Erythroblast (primary cell): ENCODE measurements at regions not wholly inside any gene's neighbourhood (a gene's known extent, or its start where the extent isn't known, plus 50 kb on each side); places are given as distances from the start of the nearest gene placed in this dataset.
"Not testable (repeated sequence)": the region's sequence is repeated elsewhere in the genome, so short reads cannot be mapped to it uniquely, and the experiment has no call there.

Experiments used
- GATA1 ChIP-seq: IDR thresholded peaks from 2 replicates; pipeline ENCODE4 v1.6.1; 2011; ENCODE audit warnings: low read depth, mild to moderate bottlenecking, control low read depth, low read length, moderate library complexity
- POLR2A ChIP-seq: IDR thresholded peaks from 2 replicates; pipeline ENCODE4 v1.6.1; 2011; ENCODE audit warnings: mild to moderate bottlenecking, low read length

DNA sequence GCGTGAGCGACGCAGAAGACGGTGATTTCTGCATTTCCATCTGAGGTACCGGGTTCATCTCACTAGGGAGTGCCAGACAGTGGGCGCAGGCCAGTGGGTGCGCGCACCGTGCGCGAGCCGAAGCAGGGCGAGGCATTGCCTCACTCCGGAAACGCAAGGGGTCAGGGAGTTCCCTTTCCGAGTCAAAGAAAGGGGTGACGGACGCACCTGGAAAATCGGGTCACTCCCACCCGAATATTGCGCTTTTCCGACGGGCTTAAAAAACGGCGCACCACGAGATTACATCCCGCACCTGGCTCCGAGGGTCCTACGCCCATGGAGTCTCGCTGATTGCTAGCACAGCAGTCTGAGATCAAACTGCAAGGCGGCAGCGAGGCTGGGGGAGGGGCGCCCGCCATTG, 63.4 kb upstream of the SH3BP4 start:
- TF ChIP-seq POLR2A, GATA1: not testable (repeated sequence)
